HEK293 (cell line): ENCODE measurements at regions not wholly inside any gene's neighbourhood (a gene's known extent, or its start where the extent isn't known, plus 50 kb on each side); places are given as distances from the start of the nearest gene placed in this dataset.

Experiments
- CTCF ChIA-PET: fragments of 350-600 bp; formaldehyde crosslinking; extraction: SDS; loops from one replicate; lab custom pipeline; 2021; ENCODE audit warnings: antibody characterized with exemption; lab: Yijun Ruan, JAX
- POLR2A ChIA-PET: fragments of 300-600 bp; formaldehyde crosslinking; extraction: SDS; loops from one replicate; lab custom pipeline; 2020; ENCODE audit warnings: antibody characterized with exemption, inconsistent platforms; lab: Yijun Ruan, JAX
- H3K27ac ChIP-seq: fragments of 200-500 bp; sonication (Bioruptor generic); 2 replicates; pipeline ENCODE4 v1.5.1; 2014; ENCODE audit warnings: low read depth, low read length, control low read depth, inconsistent platforms; ENCODE audit errors: extremely low read depth
- H3K36me3 ChIP-seq, 2 experiments: fragments of 200-500 bp in 1 of 2; sonication (Bioruptor generic) in 1 of 2; 1 replicate in 1 of 2; 2 replicates in 1 of 2; pipeline ENCODE4 v1.5.1; 2014 to 2017; ENCODE audit warnings: inconsistent platforms in 2 of 2, low read length in 2 of 2; ENCODE audit not compliant: control insufficient read depth in 2 of 2, insufficient read depth in 1 of 2
- H3K4me1 ChIP-seq: fragments of 200-500 bp; sonication (Bioruptor generic); 2 replicates; pipeline ENCODE4 v1.5.1; 2014; ENCODE audit warnings: mild to moderate bottlenecking, low read length, inconsistent platforms; ENCODE audit not compliant: control insufficient read depth, insufficient read depth
- H3K4me3 ChIP-seq: 2 replicates; pipeline ENCODE4 v1.5.1; 2011; ENCODE audit warnings: low read depth, mild to moderate bottlenecking, control low read depth, low read length, moderate library complexity
- H3K9me3 ChIP-seq: fragments of 200-500 bp; sonication (Bioruptor generic); 2 replicates; pipeline ENCODE4 v1.5.1; 2014; ENCODE audit warnings: low read depth, low read length, inconsistent platforms; ENCODE audit not compliant: control insufficient read depth, insufficient read depth
- GLIS1 ChIP-seq: fragments of 450-650 bp; formaldehyde crosslinking; IDR thresholded peaks from 2 replicates; pipeline ENCODE4 v1.5.1; 2016; ENCODE audit warnings: missing biosample characterization, missing genetic modification characterization
- GLIS2 ChIP-seq: fragments of 450-650 bp; formaldehyde crosslinking; IDR thresholded peaks from 2 replicates; pipeline ENCODE4 v1.5.1; 2016; ENCODE audit warnings: missing biosample characterization, missing genetic modification characterization
- IKZF3 ChIP-seq: fragments of 450-650 bp; IDR thresholded peaks from 2 replicates; pipeline ENCODE4 v1.5.0; 2018; ENCODE audit warnings: missing biosample characterization, mild to moderate bottlenecking, missing genetic modification characterization, moderate library complexity
- SP2 ChIP-seq: fragments of 450-650 bp; formaldehyde crosslinking; IDR thresholded peaks from 2 replicates; pipeline ENCODE4 v1.5.1; 2016; ENCODE audit warnings: missing biosample characterization, missing genetic modification characterization
- SP7 ChIP-seq: fragments of 450-650 bp; formaldehyde crosslinking; IDR thresholded peaks from 2 replicates; pipeline ENCODE4 v1.5.1; 2016; ENCODE audit warnings: missing biosample characterization, missing genetic modification characterization
- ZBTB10 ChIP-seq: fragments of 450-650 bp; formaldehyde crosslinking; IDR thresholded peaks from 2 replicates; pipeline ENCODE4 v1.5.1; 2016; ENCODE audit warnings: missing biosample characterization, missing genetic modification characterization
- ZBTB20 ChIP-seq: fragments of 450-650 bp; formaldehyde crosslinking; IDR thresholded peaks from 2 replicates; pipeline ENCODE4 v1.5.1; 2016; ENCODE audit warnings: missing biosample characterization, missing genetic modification characterization
- ZBTB26 ChIP-seq: fragments of 450-650 bp; formaldehyde crosslinking; optimal IDR thresholded peaks from 2 replicates; pipeline ENCODE3; 2016; ENCODE audit warnings: missing biosample characterization, mild to moderate bottlenecking, missing genetic modification characterization
- ZBTB48 ChIP-seq: fragments of 450-650 bp; formaldehyde crosslinking; IDR thresholded peaks from 2 replicates; pipeline ENCODE4 v1.5.1; 2016; ENCODE audit warnings: missing biosample characterization, missing genetic modification characterization
- ZEB2 ChIP-seq: fragments of 450-650 bp; formaldehyde crosslinking; IDR thresholded peaks from 2 replicates; pipeline ENCODE4 v1.5.1; 2016; ENCODE audit warnings: missing biosample characterization, missing genetic modification characterization
- ZFP37 ChIP-seq: fragments of 450-650 bp; formaldehyde crosslinking; IDR thresholded peaks from 2 replicates; pipeline ENCODE4 v1.5.1; 2016; ENCODE audit warnings: missing biosample characterization, missing genetic modification characterization
- ZNF184 ChIP-seq: fragments of 450-650 bp; IDR thresholded peaks from 2 replicates; pipeline ENCODE4 v1.5.1; 2018; ENCODE audit warnings: missing biosample characterization, mild to moderate bottlenecking, missing genetic modification characterization
- ZNF24 ChIP-seq: fragments of 450-650 bp; formaldehyde crosslinking; IDR thresholded peaks from 2 replicates; pipeline ENCODE4 v1.5.1; 2016; ENCODE audit warnings: missing biosample characterization, missing genetic modification characterization
- ZNF335 ChIP-seq: fragments of 450-650 bp; formaldehyde crosslinking; conservative IDR thresholded peaks from 2 replicates; pipeline ENCODE4 v1.5.1; 2016; ENCODE audit warnings: missing biosample characterization, missing genetic modification characterization
- ZNF501 ChIP-seq: fragments of 450-650 bp; formaldehyde crosslinking; IDR thresholded peaks from 2 replicates; pipeline ENCODE4 v1.5.1; 2016; ENCODE audit warnings: missing biosample characterization, missing genetic modification characterization
- ZNF561 ChIP-seq: fragments of 450-650 bp; IDR thresholded peaks from 2 replicates; pipeline ENCODE4 v1.5.1; 2018; ENCODE audit warnings: missing biosample characterization, missing genetic modification characterization, borderline replicate concordance
- ZNF580 ChIP-seq: fragments of 450-650 bp; formaldehyde crosslinking; IDR thresholded peaks from 2 replicates; pipeline ENCODE4 v1.5.1; 2016; ENCODE audit warnings: missing biosample characterization, missing genetic modification characterization
- ZNF596 ChIP-seq: fragments of 450-650 bp; IDR thresholded peaks from 2 replicates; pipeline ENCODE4 v1.5.0; 2018; ENCODE audit warnings: missing biosample characterization, mild to moderate bottlenecking, missing genetic modification characterization, moderate library complexity
- ZNF610 ChIP-seq: fragments of 450-650 bp; formaldehyde crosslinking; IDR thresholded peaks from 2 replicates; pipeline ENCODE4 v1.5.1; 2016; ENCODE audit warnings: missing biosample characterization, missing genetic modification characterization, borderline replicate concordance
- ZNF624 ChIP-seq: fragments of 450-650 bp; formaldehyde crosslinking; IDR thresholded peaks from 2 replicates; pipeline ENCODE4 v1.5.1; 2017; ENCODE audit warnings: missing biosample characterization, missing genetic modification characterization
- ZNF660 ChIP-seq: fragments of 450-650 bp; IDR thresholded peaks from 2 replicates; pipeline ENCODE4 v1.5.1; 2018; ENCODE audit warnings: missing biosample characterization, mild to moderate bottlenecking, missing genetic modification characterization
- ZNF707 ChIP-seq: fragments of 450-650 bp; formaldehyde crosslinking; IDR thresholded peaks from 2 replicates; pipeline ENCODE4 v1.5.1; 2016; ENCODE audit warnings: missing biosample characterization, missing genetic modification characterization
- TF ChIP-seq, protein P1 (sequence below): fragments of 450-650 bp; formaldehyde crosslinking; IDR thresholded peaks from 2 replicates; pipeline ENCODE4 v1.5.1; 2017; ENCODE audit warnings: missing biosample characterization, missing genetic modification characterization
- TF ChIP-seq, protein P2 (sequence below): fragments of 450-650 bp; formaldehyde crosslinking; IDR thresholded peaks from 2 replicates; pipeline ENCODE4 v1.5.1; 2016; ENCODE audit warnings: missing biosample characterization, missing genetic modification characterization
- TF ChIP-seq, protein P3 (sequence below): fragments of 450-650 bp; formaldehyde crosslinking; IDR thresholded peaks from 2 replicates; pipeline ENCODE4 v1.5.1; 2017; ENCODE audit warnings: missing biosample characterization, missing genetic modification characterization

DNA sequence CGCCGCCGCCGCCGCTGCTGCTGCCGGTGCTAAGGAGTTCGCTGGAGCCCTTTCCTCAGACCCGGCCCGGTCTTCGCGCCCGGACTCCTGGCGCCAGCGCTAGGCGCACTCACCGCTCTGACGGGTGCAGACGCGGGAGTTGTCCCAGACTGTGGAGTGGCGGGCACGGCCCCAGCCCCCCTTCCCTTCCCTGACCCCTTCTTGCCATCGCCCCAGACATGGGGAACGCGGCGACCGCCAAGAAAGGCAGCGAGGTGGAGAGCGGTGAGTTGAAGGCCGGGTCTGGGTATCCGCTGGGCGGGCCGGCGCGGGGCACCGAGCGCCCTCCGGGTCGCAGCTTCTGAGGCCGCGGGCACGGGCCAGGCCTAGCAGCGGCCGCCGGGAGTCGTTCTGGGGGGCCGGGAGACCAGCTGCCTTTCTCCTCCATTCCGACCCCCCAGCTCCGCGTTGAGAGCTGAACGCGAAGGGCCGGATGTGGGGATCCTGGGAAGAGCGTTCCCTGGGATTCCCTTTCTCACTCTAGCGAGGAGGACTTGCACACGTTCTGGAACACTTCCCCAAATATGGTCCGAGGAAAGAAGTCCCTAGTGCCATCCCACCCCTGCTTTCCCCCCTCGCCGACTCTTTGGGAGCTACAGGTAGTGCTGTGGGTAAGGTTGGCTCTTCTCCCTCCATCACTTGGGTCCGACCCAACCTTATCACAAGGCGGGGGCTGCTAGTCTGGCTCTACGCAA lies 65.8 kb upstream of the PRKACB start (continued):
- TF ChIP-seq, protein P1, sequence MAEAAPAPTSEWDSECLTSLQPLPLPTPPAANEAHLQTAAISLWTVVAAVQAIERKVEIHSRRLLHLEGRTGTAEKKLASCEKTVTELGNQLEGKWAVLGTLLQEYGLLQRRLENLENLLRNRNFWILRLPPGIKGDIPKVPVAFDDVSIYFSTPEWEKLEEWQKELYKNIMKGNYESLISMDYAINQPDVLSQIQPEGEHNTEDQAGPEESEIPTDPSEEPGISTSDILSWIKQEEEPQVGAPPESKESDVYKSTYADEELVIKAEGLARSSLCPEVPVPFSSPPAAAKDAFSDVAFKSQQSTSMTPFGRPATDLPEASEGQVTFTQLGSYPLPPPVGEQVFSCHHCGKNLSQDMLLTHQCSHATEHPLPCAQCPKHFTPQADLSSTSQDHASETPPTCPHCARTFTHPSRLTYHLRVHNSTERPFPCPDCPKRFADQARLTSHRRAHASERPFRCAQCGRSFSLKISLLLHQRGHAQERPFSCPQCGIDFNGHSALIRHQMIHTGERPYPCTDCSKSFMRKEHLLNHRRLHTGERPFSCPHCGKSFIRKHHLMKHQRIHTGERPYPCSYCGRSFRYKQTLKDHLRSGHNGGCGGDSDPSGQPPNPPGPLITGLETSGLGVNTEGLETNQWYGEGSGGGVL (tag by site-specific recombination), result peak; percentile 52; the same call in 1 of the 2 replicates
- peak; percentile 46 for TF ChIP-seq ZBTB20 (tag by site-specific recombination)

DNA sequence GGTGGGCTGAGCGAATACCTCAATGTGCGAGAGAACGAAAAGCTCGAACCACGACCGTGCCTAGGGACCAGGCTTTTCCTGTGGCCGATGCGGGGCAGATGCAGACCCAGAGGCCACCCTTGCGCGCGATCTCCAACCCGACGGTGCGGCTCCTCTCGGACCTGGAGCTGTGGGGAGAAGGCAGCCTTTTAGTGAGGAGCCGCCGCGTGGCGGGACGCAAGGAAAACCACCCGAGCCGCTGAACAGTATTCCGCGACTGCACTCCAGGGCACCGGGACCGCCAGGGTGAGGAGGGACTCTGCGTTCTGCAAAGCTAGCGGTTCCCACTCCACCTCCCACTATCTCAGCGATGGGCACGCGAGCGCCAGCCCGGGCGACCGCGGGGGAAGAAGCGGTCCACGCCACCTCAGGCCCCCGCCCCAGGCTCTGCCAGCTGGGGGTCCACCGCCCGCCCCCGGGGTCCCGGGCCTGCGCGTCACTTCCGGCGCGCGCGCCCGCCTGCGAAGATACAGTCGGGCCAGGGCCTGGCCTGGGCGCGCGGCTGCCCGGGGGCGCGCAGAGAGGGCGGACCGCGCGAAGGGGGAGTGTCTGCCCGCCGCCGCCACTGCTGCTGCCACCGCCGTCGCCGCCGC lies 66.5 kb upstream of the PRKACB start:
- H3K4me1 ChIP-seq, result peaks cover 3% of the 10 kb centered on the region; the same call in 1 of the 2 replicates
- CTCF ChIA-PET, result interaction anchor here (0.6 to 1.8 kb wide), 4 partner anchors 21 to 356 kb away, joined by 3 to 4 read pairs (median 3); no protein-coding TSS in a partner anchor
- H3K27ac ChIP-seq, result peak overlapping the region; percentile 78
- TF ChIP-seq, protein P2, sequence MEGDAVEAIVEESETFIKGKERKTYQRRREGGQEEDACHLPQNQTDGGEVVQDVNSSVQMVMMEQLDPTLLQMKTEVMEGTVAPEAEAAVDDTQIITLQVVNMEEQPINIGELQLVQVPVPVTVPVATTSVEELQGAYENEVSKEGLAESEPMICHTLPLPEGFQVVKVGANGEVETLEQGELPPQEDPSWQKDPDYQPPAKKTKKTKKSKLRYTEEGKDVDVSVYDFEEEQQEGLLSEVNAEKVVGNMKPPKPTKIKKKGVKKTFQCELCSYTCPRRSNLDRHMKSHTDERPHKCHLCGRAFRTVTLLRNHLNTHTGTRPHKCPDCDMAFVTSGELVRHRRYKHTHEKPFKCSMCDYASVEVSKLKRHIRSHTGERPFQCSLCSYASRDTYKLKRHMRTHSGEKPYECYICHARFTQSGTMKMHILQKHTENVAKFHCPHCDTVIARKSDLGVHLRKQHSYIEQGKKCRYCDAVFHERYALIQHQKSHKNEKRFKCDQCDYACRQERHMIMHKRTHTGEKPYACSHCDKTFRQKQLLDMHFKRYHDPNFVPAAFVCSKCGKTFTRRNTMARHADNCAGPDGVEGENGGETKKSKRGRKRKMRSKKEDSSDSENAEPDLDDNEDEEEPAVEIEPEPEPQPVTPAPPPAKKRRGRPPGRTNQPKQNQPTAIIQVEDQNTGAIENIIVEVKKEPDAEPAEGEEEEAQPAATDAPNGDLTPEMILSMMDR (tag by site-specific recombination), result peak; percentile 80
- TF ChIP-seq ZBTB20 (tag by site-specific recombination) (peak; percentile 87), ZNF561 (peak; percentile 57), ZNF707 (tag by site-specific recombination) (no peak), GLIS2 (tag by site-specific recombination) (peak; percentile 86), SP7 (tag by site-specific recombination) (peak; percentile 24; the same call in 1 of the 2 replicates), ZNF610 (tag by site-specific recombination) (peak; percentile 34; the same call in 1 of the 2 replicates), SP2 (tag by site-specific recombination) (peak; percentile 40), ZNF184 (0 out of 2 replicates have a peak, but pooled peaks have one; percentile 16), ZBTB48 (tag by site-specific recombination) (peak; percentile 92), GLIS1 (tag by site-specific recombination) (peak; percentile 85), ZBTB26 (tag by site-specific recombination) (peak; percentile 81), ZEB2 (tag by site-specific recombination) (0 out of 2 replicates have a peak, but pooled peaks have one; percentile 44), ZNF501 (tag by site-specific recombination) (peak; percentile 84), ZNF335 (tag by site-specific recombination) (peak; percentile 96), ZFP37 (peak; percentile 73), ZNF624 (tag by site-specific recombination) (no peak), ZNF24 (tag by site-specific recombination) (0 out of 2 replicates have a peak, but pooled peaks have one; percentile 20), ZNF580 (tag by site-specific recombination) (peak; percentile 26; the same call in 1 of the 2 replicates), IKZF3 (0 out of 2 replicates have a peak, but pooled peaks have one; percentile 38), ZBTB10 (0 out of 2 replicates have a peak, but pooled peaks have one; percentile 42), ZNF660 (tag by site-specific recombination) (peak; percentile 52; the same call in 1 of the 2 replicates), ZNF596 (tag by site-specific recombination) (0 out of 2 replicates have a peak, but pooled peaks have one; percentile 29)
- TF ChIP-seq, protein P3, sequence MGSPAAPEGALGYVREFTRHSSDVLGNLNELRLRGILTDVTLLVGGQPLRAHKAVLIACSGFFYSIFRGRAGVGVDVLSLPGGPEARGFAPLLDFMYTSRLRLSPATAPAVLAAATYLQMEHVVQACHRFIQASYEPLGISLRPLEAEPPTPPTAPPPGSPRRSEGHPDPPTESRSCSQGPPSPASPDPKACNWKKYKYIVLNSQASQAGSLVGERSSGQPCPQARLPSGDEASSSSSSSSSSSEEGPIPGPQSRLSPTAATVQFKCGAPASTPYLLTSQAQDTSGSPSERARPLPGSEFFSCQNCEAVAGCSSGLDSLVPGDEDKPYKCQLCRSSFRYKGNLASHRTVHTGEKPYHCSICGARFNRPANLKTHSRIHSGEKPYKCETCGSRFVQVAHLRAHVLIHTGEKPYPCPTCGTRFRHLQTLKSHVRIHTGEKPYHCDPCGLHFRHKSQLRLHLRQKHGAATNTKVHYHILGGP (tag by site-specific recombination), result no peak

More for the DNA sequence above, 66.5 kb upstream of the PRKACB start:
- Histone ChIP-seq H3K4me3 (peak overlapping the region; percentile 86), H3K36me3 (no peaks in the 10 kb centered on the region), H3K9me3 (no peaks in the 10 kb centered on the region)
- POLR2A ChIA-PET, result interaction anchor here (0.9 to 1.7 kb wide), 4 partner anchors 10 to 79 kb away, joined by 3 to 6 read pairs (median 4); partner anchors contain the start of gene TTLL7
